HG03558 (cell line): ENCODE measurements at regions not wholly inside any gene's neighbourhood (a gene's known extent, or its start where the extent isn't known, plus 50 kb on each side); places are given as distances from the start of the nearest gene placed in this dataset.

Experiments
- ATAC-seq: cut with Tn5 transposase; IDR thresholded peaks from one replicate; pipeline ENCODE4 v1.9.1; 2021; ENCODE audit warnings: moderate number of reproducible peaks; ENCODE audit not compliant: unreplicated experiment; ENCODE audit errors: extremely low read depth

DNA sequence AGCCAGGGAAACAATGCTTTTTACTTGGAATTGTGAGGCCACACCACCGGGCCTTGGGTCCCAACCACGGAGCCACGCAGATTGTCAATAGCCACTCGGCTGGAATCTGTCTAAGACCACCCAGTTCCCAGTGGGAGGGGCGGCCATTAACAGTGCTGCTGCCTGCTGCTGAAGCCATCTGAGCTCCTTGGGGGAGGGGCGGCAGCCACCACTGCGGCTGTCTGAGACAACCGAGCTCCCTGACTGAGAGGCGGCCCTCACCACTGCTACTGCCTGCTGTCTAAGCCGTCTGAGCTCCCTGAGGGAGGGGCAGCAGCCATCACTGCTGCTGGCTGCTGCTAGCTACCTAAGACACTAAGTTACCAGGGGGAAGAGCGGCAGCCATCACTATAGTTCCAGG, 64.3 kb downstream of the DMRTA2 start:
- no peak for ATAC-seq

DNA sequence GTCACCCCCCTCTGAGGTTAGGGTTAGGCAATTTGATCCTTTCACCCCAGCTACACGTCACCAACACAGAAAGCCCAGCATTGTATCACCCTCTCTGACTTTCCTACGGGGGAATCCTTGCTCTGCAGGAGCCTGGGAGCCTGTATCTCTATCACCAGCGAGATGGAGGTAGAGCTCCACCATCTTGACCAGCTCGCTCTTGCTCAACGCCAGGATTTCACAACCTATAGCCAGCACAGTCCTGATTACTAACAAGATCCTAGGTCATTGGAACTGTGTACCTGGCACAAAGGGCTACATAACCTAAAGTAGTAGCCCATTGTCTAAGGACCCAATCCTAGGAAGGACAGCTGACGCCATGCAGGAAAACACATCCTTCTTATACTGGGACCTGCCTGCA, 66.1 kb downstream of the DMRTA2 start:
- no peak for ATAC-seq

DNA sequence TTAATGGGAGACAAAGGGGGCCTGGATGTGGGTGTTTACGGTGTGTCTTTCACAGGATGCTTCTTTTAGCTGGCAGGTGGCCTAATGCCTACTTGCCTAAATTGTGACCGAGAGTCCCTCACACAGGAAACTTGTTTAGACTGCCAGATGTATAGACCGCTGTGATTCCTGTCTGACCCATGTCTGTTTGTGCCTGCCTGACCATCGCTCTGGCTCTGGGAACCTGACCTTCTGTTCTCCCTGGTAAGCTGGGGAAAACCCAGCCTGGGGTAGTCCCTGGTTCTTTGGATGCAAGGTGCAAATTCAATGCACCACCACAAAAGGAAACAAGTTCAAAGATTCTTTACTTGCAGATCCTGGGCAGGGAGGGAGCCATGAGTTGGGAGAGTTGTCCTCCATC, 68.4 kb downstream of the DMRTA2 start:
- ATAC-seq, result no peak

DNA sequence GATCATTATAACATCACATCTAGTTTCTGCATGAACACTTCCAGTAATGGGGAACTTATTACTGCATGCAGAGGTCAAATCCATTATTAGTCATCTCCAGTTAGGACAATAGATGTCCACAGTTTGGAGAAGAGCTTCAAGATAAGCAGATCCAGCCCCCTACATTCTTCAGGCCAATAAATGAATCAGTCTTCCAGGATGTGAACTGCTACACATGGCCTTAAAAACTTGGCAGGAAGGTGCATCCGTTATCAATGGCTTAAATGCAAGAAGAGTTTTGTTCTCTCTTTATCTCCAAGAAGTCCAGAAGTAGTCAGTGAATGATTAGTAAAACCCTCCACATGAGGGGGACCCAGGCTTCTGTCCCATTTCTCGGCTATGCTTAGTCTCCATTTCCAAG, 70.8 kb downstream of the DMRTA2 start:
- no peak for ATAC-seq

DNA sequence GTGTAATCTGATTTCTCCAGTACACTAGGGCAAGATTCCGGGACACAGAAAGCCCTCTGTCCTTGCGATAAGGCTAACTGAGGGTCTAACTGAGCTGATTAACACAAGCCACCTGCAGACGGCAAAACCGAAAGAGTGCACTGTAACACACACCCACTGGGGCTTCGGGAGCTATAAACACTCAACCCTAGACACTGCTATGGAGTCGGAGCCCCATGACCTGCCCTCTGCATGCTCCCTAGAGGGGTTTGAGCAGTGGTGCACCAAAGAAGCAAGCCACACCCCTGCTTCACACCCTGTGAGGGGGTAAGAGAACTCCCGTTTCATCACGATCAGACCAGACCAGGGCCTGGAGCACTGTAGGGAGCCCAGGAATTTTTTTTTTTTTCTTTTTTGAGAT, 72.4 kb downstream of the DMRTA2 start:
- ATAC-seq, result no peak

DNA sequence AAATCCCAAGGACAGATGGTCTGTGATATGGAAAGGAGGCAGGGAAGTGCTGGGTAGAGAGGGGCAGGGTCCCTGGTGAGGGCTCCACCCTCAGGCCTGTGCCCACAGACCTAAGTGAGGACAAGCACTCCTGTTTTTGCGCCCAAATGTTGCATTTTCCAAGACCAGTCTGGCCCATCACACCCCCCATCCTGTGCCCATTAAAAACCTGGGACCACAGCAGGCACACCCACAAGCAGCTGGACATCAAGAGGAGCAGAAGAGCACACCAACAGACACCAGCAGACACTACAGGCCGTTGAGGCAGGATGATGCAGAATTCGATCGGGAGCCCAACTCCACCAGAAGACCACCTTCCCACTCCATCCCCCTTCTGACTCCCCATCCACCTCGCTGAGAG, 72.8 kb downstream of the DMRTA2 start:
- ATAC-seq, result no peak

DNA sequence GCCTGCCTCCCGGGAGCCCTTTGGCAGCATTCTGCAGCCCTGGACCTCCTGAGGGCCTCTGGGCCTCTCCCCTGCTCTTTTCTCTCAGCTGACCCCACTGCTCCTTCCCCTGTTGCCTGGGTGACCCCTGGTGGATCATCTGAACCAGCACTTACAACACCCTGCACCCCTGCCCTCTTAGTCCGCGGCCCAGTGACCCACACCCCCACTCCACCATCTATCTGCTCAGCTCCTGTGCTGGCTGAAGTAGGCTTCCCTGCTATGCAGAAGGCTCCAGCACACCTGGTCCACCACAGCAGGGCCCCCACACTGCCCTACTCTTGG, 74.0 kb downstream of the DMRTA2 start:
- ATAC-seq, result no peak

DNA sequence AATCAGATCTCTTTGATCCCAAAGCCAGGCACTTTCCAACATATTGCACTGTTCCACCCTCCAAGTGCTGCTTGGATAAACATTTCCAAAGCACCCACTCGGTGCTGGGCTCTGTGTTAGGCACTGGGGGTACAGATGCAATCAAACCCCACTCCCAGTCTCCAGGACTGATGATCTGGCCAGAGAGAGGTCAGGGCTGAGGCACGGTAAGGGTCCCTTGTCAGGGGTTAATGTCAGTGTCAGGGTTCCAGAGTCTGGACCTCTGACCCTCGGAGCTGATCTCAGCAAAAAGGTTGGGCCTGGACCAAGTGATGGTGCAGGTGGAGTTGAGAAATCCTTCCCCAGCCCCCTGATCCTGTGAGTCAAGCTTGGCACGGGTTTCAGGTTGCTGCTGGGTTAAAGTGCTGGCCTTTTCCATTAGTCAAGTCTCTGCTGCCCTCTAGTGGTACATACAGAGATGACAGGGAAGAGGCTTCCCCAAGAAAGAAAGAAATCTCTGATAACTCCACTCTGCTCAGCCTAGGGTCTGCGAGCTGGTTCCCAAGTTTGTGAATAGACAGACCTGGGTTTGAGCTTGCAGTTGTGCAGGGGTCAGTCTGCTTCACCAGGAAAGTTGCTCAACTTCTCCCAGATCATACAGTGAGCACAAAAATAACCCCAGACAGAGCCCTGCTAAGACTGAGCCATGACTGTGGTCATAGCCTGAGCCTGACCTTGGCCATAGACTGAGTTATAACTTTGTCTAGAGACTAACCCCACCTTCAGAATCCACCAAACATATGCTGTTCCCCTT, 74.6 kb downstream of the DMRTA2 start:
- ATAC-seq, result no peak

DNA sequence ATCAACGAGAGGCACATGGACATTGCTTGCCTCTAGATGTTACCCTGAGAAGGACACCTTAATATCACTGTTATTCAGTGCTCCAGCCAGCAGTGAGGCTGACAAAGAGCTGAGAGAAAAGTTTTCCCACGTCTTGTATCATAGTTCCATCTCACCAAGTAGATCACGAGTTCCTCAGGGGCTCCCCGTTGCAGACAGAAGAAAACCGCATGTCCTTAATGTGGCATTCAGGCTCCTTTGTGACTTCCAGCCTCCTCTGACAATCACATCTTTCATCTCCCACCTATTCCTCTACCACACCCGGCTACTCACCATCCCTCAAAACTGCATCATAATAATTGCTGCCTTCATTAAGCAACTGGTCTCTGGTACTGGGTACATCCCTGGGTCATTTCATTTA, 75.3 kb downstream of the DMRTA2 start:
- no peak for ATAC-seq

DNA sequence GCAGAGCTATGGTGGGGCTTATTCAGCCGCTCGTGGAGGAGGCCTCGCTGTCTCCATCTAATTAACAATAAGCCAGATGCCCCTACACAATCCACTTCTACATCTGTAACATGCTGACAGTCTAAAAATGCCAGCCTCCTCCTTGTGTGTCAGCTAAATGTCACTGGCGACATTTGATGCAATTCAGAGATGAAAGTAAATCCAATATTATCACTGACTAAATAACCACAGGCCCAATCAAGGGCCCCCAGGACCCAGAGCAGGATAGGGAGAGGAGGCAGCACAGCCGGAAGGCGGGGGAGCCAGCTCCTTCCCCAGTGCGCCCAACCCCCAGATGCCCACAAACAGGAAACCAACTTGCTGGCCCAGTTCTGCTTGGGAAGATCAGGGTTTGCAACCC, 76.6 kb downstream of the DMRTA2 start:
- no peak for ATAC-seq

DNA sequence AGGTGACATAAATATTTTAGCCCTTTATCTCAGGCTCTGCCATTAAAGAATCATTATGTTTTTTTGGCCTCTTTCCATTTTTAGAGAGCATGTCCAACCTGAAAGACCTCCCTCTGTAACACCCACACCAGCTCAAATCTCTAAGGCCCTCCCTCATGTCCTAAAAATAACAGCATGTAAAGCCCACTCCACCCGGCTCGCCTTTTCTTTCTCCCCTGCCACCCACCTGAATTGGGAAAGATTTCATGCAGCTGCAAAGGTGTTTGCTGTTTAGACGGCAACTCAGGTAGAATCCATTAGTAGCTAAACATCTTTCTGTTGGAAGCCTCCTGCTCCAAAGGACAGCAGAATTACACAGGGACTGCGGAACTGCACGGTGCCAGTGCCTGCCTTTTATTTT, 79.9 kb downstream of the DMRTA2 start:
- ATAC-seq, result no peak

DNA sequence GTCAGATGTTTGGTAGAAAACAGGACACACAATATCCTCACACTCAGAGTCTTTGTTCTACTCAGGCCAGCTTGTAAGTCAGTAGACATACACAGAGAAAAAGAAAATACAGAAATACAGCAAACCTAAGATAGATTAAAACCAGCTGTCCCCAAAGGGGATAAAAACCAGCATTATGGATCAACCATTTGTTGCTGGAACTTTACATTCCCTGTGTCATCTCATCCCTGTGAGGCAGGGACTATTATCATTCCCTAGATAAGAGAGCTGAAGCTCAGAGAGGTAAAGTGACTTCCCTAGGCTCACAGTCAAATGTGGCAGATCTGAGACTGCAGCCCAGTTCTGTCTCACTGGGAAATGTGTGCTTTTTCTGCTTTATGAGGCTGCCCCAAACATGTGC, 80.7 kb downstream of the DMRTA2 start:
- no peak for ATAC-seq

DNA sequence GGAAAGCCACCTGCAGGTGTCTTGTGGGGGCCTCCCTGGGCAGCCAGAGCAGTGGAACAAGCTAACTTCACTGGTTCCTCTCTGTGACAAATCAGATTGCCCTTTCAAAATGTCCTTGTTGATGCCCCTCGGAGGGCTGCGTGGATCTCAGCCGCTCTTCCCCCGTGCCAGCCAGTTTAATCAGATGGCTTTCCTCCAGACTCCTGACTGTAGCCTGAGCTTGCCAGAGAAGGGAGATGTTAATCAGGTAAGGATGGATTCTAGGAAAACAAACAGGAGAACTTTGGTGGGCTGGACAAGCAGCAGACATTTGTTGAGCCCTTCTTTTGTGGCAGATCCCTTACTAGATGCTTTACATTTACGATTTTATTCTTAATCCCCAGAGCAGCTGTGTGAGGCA, 88.2 kb downstream of the DMRTA2 start:
- no peak for ATAC-seq

DNA sequence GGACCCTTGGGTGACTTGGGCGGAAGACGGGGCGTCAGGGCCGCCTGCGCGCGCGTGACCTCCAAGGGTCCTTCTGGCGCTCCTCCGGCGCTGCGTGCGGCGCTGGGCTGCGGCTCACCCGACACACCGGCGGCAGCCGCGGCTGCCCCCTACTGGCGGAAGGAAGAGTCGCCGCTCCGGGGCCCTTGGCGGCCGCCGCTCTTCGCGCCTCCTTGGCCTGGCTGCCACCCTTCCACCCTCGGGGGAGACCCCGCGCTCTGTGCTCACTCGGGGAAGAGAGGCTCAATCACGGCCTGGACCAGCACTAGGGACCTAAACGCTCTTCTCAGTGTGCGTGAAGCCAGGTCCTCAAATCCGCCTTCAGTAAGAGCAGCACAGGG, 89.7 kb downstream of the DMRTA2 start:
- no peak for ATAC-seq

DNA sequence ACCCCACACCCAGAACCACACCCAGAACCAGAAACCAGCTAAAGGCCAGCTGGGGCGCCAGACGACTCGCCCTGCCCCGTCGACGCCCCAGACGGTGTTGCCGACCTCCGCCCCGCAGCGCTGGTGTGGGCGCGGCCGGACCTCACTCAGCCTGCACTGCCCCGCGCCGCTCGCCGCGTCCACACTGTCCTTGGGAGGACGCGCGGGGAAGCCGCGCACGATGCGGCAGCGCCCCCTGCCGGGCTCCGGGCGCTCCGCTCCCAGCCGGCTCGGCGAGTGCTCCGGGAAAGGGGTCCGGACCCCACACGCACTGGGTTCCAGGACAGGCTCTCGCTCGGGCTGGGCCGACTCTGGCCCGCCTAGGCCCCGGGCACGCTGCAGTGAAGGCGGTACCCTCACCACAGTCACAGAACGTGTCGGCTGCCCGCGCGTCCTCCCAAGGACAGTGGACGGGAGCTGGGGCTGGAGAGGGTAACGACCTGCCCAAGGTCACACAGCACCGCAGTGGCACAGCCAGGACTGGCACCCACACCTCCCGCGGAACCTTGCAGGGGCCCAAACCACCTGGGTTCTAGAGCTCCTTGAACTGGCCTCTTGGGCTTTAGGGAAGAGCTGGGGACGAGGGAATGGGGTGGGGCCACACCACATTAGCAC, 90.2 kb downstream of the DMRTA2 start:
- peak; percentile 65 for ATAC-seq

DNA sequence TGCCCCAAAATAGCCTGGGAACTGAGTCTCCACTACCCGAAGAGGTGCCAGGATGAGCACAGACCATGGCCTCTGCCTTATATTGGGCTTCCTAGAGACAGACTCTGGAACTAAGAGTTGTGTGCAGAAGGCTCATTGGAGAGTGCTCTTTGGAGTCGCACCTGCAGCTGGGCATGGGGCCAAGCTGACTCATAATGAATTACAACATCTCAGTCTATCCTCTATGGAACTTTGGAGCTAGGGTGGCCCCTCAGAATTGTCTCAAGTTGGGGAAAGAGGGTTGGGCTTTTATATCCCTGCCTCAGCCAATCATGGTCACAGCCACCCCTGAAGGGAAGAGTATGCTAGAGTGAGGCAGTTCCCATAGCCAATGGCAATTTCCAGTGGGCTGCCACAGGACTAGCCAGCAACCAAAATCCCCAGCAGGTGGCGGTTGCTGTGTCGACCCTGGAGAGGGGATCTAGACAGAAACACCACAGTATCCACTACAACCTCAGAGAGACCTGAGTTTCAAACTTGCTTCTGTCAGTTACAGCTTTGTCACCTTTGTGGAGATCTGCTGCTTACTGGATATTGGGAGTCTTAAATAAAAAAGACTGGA, 93.8 kb downstream of the DMRTA2 start:
- no peak for ATAC-seq

DNA sequence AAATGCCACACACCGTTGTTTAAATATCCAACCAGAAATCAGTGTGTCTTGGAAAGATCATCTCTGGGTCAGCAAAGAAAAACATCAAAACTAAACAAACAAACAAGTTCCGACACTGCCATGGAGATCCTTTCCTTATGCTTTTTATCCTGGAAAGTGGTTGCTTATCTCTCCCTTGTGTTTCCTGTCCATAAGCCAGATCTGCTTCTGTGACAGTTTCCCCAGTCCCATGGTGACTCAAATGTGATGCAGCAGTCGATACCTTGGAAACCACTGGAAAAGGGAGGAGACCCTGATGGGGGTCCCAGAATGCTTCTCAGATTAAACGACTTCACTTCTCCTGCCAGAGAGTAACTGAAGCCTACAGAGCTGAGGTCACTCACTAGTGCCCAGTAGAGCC, 94.7 kb downstream of the DMRTA2 start:
- no peak for ATAC-seq

DNA sequence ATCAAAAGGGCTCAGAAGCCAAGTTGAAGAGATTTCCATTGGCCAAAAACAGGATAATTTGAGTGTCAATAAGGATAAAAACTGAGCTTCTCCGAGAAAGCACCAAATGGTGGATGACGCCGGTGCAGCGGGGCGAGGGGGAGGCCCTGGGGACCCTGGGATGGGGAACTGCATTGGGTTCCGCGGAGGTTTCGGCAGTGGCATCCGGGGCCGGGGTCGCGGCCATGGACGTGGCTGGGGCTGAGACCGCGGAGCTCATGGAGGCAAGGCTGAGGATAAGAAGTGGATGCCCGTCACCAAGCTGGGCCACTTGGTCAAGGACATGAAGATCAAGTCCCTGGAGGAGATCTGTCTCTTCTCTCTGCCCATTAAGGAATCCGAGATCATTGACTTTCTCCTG, 97.2 kb downstream of the DMRTA2 start:
- no peak for ATAC-seq

DNA sequence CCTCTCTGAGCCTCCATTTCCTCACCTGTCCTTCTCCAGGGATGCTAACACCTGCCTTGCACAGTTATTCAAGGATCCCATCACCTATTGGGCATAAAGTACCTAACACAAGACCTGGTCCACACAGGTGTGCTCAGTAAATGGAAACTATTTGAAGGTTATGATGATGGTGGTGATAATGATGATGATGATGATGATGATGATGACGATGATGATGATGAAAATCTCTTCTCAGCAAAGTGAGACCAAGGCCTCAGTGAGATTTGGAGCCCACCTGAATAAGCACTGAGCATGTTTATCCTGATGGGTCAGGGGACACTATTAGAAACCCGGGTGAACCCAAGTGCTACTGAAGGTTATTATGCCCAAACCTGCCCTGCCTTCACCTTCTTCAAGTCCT, 100.7 kb downstream of the DMRTA2 start:
- ATAC-seq, result no peak

DNA sequence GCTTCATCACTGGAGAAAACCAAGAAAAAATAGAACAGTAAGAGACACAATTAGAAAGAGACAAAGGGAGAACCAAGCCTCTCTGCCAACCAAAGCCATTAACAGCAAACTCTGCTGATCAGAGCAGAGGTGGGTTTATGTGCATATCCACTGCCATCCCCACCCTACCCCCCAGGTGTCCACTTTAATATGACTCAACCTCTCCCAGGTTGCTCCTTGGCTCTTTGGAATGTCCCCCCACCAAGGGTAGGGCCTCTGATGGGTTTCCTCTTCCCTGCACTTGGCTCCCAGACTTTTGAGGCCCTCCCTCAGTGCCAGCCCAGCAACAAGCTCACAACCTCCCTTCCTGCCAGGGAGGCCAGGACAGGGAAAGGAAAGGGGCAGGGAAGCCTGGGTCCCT, 104.8 kb downstream of the DMRTA2 start:
- no peak for ATAC-seq

DNA sequence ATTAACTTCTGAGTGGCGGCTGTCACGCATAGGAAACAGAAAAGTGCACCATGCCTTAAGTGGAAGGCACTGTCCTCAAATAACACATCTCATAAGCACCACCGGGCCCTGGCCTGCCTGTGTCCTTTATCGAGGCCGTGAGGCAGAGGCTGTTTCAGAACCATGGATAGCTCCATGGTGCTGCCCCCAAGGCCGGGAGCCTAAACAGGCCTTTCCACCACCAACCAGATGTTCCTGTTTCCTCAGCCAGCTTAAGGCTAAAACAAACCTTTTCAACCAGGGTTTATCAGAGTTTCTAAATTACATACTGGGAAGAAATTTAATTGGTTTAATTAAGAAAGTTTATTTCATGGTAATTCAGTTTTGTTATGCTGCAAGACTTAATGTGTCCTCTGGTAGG, 114.4 kb downstream of the DMRTA2 start:
- ATAC-seq, result no peak

DNA sequence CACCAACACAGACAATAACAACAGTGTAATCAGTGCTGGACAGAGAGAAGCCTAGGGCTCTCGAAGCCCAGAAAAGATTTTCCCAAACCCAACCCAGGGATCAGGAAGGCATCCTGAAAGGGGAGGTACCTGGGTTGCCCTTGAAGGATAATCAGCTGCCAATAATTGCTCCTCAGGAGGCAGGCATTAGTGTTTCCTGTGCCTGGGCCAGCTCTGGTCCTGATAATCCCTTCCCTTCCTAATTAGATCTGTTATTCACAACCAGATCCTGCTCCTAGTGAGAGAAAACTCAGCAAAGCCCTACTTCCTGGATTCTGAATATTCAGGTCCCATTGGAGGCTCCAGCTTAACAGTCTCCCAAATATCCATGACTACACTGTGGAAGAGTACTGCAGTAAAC, 117.4 kb downstream of the DMRTA2 start:
- no peak for ATAC-seq
